SHP77 treated with DMSO at 0.1 percent for 48 hours (cell line): ENCODE measurements at regions not wholly inside any gene's neighbourhood (a gene's known extent, or its start where the extent isn't known, plus 50 kb on each side); places are given as distances from the start of the nearest gene placed in this dataset.
"Not testable (repeated sequence)": the region's sequence is repeated elsewhere in the genome, so short reads cannot be mapped to it uniquely, and the experiment has no call there.

Source experiments
- DNase-seq: peaks from one replicate; lab custom pipeline; 2025; lab: John Stamatoyannopoulos, UW

DNA sequence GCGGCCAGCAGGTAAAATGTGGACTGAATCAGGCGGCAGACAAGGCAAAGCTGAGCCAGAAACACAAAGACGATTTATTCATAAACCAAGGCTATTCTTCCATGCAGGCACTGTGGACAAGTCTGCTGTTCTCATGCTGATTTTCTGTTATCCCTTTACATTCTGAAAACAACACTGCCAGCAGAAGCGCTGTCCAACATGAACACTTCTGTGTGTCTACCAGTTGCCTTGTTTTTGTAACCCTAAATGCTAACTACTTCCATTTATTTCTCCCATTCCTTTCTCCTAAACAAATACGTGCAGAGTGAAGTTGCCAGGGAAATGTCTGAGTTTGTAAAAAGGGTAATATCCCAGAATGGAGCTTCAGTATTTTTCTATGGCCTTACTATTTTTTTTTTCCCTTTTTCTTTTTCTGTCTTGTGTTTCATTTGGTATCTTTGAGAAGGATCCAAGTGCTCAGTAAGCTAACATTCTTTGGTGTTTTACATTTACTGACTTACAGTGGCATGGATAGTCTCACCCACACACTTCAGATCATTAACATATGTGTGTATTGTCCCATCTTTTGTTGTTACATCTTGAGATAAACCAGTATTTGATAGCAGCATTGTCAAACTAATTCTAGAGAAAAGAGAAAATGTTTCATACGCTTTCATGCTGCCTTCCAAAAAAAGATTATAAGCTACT, 1308.9 kb upstream of the MAP3K7 start:
- no peak for DNase-seq

DNA sequence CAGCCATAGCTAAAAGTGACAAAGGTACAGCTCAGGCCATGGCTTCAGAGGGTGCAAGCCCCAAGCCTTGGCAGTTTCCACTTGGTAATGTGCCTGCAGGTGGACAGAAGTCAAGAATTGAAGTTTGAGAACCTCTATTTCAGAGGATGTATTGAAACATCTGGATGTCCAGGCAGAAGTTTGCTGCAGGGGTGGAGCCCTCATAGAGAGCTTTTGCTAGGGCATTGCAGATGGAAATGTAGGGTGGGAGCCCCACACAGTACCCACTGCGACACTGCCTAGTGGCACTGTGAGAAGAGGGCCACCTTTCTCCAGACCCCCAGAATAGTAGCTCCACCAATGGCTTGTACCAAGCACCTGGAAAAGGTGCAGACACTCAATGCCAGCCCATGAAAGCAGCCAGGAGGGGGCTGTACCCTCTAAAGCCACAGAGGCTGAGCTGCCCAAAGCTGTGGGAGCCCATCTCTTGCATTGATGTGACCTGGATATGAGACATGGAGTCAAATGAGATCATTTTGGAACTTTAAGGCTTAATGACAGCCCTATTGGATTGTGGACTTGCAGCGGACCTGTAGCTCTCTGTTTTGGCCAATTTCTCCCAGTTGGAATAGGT, 1299.4 kb upstream of the MAP3K7 start:
- no peak for DNase-seq

DNA sequence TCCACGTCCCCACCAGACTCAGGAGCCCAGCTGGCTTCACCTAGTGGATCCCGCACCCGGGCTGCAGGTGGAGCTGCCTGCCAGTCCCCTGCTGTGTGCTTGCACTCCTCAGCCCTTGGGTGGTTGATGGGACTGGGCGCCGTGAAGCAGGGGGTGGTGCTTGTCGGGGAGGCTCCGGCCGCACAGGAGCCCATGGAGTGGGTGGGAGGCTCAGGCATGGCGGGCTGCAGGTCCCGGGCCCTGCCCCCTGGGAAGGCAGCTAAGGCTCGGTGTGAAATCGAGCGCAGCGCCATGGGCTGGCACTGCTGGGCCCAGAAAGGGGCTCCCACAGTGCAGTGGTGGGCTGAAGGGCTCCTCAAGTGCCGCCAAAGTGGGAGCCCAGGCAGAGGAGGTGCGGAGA, 1294.9 kb upstream of the MAP3K7 start:
- DNase-seq = not testable (repeated sequence)

DNA sequence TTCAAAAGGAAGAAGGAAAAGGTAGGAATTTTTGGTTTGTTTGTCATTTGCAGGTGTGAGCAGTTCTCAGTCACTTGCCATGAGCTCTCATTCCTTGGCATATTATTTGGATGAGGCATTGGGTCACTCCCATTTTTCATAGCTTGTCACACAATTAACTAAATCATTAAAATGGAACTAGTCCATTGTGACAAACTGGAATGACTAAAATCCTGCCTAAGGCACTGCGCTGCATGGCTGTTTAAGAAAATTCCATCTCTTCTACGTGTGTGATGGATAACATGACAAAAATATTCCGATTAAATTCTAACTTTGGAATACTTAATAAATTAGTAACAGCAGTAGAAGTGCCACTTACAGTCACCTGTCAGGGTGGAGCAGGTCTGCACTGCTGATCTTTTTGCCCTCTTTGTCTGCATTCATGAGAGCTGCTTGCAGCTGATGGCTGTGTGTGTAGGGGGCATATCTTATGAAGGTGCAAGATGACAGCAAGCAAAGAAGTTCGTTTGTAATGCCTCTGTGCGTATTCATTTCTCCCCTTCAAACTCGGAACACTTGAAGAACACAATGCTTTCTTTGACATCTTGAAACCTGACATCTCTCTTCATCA, 1292.6 kb upstream of the MAP3K7 start:
- no peak for DNase-seq

DNA sequence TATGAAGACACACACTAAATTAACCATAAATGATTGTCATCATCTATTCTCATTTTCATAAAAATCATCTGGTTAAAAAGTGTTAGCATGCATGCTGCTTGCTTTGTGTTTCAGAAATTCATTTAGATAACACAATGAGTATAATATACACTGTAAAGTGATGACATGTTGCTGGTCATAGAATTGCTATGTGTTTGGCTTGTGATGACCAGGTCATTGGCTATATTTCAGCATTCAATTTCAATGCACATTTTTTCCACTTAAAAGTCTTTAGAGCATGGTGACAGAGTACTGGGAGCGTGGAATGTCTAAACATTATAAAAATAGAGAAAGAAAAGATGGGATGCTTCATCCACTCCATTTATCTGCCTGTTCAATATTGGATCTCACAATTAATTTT, 1291.1 kb upstream of the MAP3K7 start:
- no peak for DNase-seq

DNA sequence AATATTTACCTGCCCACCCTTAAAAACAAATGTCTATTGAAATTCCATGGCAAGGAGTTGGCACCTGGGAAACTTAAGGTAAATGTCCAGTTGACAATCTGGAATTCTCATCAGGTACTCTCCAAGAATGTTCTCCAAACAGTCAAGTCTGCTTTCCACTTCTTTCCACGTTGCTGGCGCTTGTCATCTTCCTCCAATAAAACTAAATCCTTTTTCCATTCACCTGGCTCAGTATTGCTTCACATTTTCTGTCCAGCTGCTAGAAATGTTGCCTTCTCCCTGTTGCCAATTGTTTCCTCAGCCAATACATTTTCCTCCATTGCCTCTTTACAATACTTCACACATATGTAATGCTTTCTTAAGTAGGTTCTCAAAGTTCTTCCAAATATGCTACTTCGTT, 1288.1 kb upstream of the MAP3K7 start:
- no peak for DNase-seq

DNA sequence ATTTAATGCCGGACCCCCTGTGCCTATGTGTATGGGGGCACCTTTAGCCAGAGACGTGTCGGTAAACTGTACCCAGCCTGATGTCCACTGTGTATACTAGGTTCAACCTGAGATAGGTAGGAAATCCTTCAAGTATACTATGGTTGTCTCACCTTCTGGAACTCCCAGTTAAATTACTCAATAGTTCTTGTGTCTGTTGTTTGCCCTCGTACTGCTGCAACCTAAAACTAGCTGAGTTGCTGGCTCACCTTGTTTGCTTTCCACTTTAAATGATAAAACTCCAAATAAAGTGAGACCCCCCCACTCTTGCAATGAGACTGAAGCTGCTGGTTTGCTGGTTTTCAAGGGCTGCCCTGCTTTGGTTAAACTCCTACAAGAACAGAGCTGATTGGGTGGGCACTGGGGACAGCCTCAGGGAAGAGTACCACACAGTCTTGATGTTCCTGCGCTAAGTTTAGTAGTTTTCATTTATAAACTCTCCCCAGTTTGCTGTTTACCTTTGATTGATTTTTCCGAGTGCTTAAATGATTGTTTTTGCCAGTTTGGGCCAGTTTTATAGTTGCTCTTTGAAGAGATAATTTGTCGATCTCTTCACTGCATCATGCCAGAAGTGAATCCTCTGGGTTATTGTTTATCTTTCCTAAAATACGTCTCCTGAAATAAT, 1281.8 kb upstream of the MAP3K7 start:
- DNase-seq = no peak

DNA sequence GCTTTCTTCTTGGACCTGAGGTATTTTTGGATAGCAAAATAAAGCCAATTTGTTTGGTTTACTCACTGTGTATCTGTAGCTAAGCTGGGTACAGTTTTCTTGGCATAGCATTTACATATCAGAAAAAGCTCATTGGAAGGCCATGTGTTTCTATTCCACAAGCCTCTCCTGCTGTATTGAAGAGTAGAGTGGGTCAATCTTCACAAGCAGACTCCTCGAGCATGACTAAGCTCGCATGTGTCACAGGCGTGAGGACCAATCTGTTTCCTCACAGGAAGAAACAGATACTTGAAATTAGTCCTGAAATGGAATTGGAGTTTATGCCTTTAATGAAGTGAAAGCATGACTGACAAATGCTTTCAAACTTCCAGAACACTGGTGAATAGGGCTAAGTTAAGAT, 1279.0 kb upstream of the MAP3K7 start:
- DNase-seq = no peak

DNA sequence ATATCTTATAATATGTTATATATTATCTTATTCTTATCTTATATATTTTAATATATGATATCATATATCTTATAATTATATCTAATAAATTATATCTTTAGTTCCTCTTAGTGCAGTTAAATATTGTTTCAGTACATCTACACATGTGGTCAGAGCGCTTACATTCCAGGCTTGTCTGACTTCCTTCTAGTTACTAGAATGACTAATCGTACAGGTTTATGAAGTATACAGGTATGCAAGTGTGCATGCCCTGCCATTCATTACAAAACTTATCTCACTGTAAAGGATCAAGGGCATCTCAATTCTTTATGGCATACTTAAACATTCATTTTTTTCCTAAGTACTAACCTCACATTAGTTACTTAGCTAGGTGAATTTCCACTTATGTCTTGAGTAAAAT, 1278.0 kb upstream of the MAP3K7 start:
- DNase-seq = no peak

DNA sequence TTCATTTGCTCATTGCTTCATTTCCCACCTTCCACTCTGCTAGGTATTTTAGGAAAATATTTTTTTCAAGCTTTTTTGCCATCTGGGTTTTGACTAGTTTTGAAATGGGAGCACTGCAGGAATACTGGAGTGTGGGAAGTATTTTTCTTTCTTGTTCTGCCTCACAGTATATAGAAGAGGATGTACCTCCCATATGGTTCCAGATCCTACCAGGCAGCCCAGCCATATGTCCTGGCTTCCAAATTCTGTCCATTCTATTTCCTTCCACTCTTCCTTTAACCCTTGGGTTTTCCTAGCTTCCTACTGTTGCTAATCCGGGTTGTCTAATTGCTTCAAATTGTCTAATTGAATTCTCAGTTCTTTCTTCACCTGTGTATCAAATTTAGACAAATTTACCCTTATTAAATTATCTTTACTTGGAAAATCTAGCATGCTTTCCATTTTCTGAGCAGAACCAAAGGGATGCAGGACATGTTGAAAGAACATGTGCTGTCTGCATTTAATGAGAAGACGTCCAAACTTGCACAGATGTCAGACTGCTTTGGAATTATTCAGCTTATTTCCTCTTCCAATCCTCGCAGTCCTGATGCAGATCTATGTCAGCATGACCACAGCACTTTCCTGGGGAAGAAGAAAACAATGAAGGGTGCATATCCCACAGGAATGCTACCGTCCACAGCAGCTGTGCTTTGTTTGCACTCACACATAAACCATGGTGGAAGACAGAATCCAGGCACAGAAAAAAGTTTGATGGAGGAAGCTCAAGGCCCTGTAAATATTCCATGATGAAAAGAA, 1273.9 kb upstream of the MAP3K7 start:
- DNase-seq = peak; percentile 23

DNA sequence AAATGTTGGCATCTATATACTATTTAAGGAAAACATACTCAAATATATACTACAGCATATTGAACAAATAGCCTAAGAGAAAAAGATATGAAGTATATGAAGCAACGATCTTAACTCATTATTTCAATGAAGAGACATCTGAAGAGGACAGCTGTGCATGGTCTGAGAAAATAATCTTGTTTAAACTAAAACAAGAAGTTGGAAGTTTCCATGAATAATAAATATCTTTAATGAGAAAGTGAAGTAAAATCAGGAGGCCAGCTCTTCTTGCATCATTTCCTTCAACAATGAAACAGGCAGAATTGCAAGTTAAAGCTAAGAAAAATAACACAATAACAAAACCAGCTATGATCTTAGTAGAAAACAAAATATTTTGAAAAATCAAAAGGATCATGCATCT, 1265.4 kb upstream of the MAP3K7 start:
- no peak for DNase-seq

DNA sequence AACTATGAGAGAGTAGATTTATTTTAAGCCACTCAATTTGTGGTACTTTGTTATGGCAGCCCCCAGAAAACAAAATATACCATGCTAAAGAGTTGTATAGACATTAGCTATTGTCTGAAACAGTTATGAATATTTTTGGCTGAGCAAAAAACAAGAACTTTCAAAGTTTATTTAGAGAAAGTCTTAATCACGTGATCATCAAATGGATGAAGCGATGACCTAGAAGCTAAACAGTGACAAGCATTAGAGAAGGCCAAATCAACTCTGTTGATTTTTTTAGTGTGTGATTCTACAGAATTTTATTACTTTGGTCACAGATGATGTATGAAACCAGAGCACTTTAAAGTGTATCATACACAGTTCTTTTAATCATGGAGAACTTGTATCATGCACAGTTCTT, 1247.9 kb upstream of the MAP3K7 start:
- no peak for DNase-seq

DNA sequence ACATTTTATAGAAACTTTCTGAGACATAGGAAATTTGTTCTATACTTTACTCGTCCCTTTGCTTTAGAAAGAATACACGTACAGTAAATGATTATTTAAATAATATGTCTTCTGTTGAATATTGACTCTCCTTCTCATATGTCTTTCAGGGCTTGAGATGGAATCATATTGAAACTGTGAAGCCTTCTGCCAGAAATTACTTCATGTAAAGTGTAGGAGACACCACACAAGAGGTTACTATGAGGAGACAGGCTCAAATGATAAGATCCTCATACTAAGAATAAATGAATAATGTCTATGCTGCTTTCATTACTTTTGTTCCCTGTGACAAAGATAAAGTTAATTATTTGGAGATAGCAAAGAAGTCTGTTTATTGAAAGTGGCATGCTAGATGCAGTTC, 1240.3 kb upstream of the MAP3K7 start:
- DNase-seq = no peak

DNA sequence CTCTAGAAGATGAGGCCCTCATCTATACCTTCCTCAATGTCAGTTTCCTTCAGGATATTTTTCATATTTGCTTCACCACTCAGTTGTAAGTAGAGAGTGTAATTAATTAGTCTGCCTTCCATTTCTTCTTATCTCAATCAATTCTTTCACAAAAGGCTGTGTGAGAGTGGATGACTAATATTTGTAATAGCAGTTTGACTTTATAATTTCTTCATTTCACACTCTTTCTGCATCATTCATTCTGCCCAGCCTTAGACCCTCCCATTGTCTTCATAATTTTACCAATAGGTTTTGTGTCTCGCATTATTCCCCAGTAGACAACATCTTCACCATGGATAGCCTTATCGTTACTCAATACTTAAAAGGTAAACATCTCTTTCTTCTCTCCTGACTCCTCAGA, 1239.3 kb upstream of the MAP3K7 start:
- DNase-seq = no peak

DNA sequence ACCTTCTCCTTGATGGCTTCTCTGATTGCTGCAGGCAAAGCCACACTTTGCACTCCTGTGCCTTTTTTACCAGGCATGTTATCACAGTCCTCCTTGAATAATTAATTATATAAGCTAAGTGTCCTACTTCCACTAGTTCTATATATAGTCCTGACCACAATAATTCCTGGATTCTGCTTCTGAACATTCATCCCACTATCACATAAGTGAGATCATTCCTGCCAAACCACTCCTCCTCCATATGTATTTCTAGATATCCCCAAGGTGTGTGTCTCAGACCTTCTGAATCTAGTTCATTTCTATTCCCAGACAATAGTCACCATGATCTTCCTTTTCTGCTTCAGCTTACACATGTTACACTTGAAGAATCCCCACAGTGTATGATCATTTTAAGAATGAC, 1237.5 kb upstream of the MAP3K7 start:
- no peak for DNase-seq

DNA sequence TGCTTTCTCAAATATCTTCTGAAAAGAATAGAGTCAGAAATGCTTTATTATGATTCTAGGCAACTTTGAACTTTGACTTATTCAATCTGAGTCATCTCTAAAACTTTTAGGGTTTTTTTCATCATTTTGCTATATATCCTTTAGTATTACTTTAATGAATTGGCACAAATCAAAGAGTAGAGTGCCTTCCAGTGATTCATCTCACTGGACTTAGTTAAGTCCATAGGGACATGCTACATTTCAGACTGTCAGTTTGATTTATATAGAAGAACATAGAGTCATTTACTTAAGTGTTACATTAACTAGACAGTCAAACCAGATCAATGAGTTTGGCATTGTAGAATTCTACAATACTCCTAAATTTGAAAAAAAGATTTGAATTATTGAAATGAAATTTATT, 1235.7 kb upstream of the MAP3K7 start:
- DNase-seq = no peak

DNA sequence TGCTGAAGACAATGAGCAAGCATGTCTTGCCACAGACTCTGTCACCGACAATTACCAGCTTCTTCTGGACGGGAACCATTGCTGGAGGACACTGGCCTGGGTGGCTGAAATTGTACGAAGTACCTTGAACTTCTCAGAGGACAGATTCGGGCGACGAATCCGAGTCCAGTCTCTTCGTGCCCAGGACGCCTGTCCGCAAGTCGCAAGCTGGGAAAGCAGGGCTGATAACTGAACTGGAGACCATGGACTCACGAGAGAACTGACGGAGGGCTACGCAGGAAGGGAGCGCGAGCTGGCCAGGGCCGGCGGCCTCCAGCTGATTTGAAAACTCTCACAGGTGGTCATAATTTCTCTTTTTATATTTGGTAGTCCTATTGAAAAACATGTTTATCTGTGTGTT, 1229.5 kb upstream of the MAP3K7 start:
- no peak for DNase-seq

DNA sequence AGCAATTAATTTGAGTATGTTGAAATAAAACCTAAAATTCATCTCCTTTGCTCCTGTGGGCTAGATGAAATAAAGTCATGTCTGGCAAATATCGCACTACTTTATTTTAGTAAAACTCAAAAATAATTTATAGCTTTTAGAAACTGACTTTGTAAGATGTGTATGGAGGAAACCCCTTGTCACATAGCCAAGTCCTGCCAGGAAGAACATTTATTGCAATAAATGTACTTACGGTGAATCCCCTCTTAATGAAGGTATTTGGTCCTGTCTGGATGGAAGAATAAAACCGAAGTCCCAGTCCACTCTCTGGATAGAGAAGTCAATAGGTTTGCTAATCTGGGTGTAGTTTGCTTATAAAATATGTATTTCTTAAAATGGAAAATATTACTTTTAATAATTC, 1226.8 kb upstream of the MAP3K7 start:
- no peak for DNase-seq

DNA sequence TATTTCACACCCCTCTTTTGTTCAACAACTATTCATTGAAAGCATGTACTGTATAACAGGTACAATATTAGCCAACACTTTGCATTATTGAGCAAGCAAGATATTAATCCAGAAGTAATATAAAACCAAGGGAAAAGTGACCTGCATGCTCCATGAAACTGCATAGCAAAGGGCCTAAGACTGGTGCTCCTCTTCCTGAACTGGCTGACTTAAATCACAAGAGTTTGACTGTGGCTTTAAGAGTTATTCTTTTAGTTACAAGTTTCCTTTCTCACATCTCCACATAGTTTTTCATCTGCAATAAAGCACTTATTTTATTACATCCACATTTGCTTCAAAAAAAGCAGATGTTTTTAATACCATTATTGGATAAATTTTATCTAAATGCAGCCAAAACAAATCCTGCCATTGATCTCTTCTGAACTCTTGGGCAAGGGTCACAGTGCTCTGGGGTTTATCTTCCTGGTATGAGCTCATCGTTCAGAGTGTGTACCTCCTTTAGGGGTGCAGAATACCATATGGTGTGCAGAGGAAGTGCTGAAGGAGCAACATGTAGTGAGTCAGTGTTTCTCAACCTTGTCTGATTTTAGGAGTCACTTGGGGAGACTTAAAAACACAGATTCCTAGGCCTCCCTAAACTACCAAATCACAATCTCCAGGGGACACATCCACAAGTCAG, 1225.9 kb upstream of the MAP3K7 start:
- DNase-seq = no peak

DNA sequence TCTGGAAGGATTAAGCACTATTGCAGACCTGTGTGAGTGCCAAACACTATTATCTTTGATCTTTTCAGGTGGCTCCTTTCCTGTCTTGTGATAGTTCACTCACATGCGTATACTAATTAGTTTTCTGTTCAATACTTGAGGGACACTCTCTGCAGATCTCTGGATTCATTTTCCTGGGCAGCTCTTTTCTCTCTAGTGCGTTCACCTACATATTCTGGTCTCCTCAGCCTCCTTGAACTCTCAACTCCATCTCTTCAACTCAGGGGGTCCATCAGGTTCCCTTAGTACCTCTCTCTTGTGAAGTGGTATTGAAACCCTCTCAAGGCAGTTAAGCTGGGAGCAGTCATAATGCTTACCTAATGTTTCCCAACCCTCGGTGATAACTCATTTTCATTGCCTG, 1218.1 kb upstream of the MAP3K7 start:
- no peak for DNase-seq

DNA sequence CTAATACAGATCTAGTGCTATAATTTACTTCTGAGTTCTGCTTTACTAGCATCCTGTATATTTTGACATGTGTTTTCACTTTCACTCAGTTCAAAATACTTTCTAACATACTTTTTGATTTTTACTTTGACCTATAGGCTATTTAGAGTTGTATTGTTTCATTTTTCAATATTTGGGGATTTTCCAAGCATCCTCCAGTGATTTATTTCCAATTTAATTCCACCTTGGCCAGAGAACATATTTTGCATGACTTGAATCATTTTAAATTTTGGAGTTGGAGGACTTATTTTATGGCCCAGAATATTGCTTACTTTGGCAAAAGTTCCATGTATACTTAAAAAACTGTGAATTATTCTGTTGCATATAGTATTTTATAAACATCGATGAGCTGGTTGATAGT, 1215.6 kb upstream of the MAP3K7 start:
- no peak for DNase-seq

DNA sequence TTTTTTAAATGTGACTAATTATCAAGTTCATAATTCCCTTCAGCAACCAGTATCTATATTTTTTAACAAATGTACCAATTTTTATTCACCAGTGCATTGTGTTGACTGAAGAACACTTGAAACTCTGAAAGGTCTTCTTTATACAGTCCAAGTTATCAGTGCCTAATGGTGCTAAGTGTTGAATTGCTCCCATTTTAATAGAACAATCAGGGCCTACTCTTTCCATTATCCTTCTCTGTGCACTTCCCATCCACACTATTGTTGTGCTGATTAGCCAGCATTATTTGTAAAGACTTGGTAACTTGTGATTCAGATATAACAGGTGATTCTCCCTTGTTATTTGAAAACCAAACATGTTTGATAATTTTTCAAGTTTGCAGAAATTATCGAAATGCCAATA, 1209.7 kb upstream of the MAP3K7 start:
- no peak for DNase-seq
